Nephron progenitor cell (in vitro differentiated cells): ENCODE measurements at regions not wholly inside any gene's neighbourhood (a gene's known extent, or its start where the extent isn't known, plus 50 kb on each side); places are given as distances from the start of the nearest gene placed in this dataset.
"Not testable (repeated sequence)": the region's sequence is repeated elsewhere in the genome, so short reads cannot be mapped to it uniquely, and the experiment has no call there.

Experiments
- DNase-seq: peaks from one replicate; pipeline ENCODE4 v3.0.0; 2021
- H3K27ac Mint-ChIP-seq: 2 replicates; pipeline ENCODE4 v1.8.0; 2021; ENCODE audit warnings: mild to moderate bottlenecking, moderate library complexity, mixed read lengths
- H3K27me3 Mint-ChIP-seq: 2 replicates; pipeline ENCODE4 v1.8.0; 2021; ENCODE audit warnings: mild to moderate bottlenecking, low read depth, mixed read lengths; ENCODE audit not compliant: poor library complexity
- H3K36me3 Mint-ChIP-seq: 2 replicates; pipeline ENCODE4 v1.8.0; 2021; ENCODE audit warnings: low read depth, mixed read lengths
- H3K4me1 Mint-ChIP-seq: 2 replicates; pipeline ENCODE4 v1.8.0; 2021; ENCODE audit warnings: mixed read lengths
- H3K4me3 Mint-ChIP-seq: 2 replicates; pipeline ENCODE4 v1.8.0; 2021; ENCODE audit warnings: mild to moderate bottlenecking, moderate library complexity, mixed read lengths
- H3K9me3 Mint-ChIP-seq: 2 replicates; pipeline ENCODE4 v1.8.0; 2021; ENCODE audit warnings: mild to moderate bottlenecking, moderate library complexity, mixed read lengths

DNA sequence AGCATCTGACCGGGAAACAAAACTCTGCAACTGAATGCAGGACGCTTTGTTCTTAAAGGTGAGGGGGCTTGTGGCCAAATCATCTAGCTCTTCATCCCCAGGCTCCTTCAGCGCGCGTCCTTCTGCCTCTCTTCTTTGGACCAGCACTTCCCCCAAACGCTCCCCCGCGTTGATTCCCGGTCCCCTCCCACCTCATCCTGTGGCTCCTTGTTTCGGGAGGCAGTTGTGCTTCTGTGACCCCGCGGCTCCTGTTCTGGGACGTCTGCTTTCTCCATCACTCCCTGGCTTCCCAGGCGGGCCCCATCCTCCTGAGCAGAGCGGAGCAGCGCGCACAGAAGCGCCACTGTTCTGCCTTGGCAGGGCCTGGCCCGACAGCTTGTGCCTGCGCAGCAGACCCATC is 109.7 kb upstream of the ZNG1E start:
- H3K9me3 Mint-ChIP-seq, result peaks cover 26% of the 10 kb centered on the region
- H3K27ac Mint-ChIP-seq, H3K4me1 Mint-ChIP-seq, H3K27me3 Mint-ChIP-seq, DNase-seq, H3K36me3 Mint-ChIP-seq, H3K4me3 Mint-ChIP-seq: not testable (repeated sequence)

DNA sequence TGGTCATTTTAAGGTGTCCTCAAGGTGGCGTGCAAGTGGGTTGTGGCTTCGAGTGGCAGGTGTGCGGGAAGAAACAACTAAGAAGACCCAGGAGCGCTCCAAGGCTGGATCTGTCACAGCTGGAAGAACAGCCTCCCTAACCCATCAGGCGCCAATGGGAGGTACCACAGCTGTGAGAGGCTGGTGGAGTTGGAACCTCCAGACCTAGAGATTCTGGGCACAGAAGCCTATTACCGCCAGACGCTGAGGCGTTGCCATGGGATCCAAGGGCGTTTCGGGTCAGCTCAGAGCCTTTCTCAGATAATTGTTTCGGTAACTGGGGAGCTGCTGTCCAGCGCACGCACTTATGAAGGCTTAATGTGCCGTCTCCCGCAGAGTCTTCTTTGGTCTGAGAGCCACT is 156.7 kb upstream of the ZNG1E start:
- H3K9me3 Mint-ChIP-seq, H3K27me3 Mint-ChIP-seq, DNase-seq, H3K36me3 Mint-ChIP-seq, H3K27ac Mint-ChIP-seq, H3K4me3 Mint-ChIP-seq, H3K4me1 Mint-ChIP-seq: not testable (repeated sequence)

DNA sequence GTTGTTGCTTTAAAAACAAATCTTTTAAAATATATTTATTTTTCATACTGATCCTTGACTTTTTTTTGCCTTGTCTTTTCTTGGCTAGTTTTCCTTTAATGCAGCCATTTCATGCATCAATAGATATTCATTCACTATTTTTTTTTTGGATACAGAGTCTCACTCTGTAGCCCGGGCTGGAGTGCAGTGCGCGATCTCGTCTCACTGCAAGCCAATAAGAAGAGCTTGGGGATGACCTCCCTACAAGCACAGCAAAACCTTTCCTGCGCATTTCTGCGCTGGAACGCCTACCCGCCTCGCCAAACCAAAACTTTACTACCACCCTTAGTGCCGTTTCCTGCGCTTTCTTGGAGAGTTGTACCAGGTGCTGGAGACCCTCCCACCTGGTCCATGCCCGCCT is 161.3 kb upstream of the ZNG1E start:
- H3K4me3 Mint-ChIP-seq, H3K27ac Mint-ChIP-seq, DNase-seq, H3K27me3 Mint-ChIP-seq, H3K4me1 Mint-ChIP-seq, H3K36me3 Mint-ChIP-seq: not testable (repeated sequence)
- H3K9me3 Mint-ChIP-seq, result peaks cover 24% of the 10 kb centered on the region

DNA sequence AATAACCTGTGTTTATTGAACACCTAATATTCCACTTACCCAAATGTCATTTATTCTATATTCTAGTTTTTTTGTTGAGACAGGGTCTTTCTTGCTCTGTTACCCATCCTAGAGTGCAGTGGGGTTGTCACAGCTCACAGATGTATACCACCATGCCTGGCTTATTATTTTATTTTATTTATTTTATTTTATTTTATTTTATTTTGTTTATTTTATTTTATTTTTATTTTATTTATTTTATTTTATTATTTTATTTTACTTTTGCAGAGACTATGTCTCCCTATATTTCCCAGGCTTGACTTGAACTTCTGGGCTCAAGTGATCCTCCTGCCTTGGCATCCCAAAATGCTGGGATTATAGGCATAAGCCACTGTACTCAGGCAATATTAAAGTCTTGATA is 167.8 kb upstream of the ZNG1E start:
- not testable (repeated sequence) for H3K4me1 Mint-ChIP-seq, H3K4me3 Mint-ChIP-seq, DNase-seq, H3K27ac Mint-ChIP-seq, H3K27me3 Mint-ChIP-seq, H3K36me3 Mint-ChIP-seq
- H3K9me3 Mint-ChIP-seq, result peaks cover 24% of the 10 kb centered on the region

DNA sequence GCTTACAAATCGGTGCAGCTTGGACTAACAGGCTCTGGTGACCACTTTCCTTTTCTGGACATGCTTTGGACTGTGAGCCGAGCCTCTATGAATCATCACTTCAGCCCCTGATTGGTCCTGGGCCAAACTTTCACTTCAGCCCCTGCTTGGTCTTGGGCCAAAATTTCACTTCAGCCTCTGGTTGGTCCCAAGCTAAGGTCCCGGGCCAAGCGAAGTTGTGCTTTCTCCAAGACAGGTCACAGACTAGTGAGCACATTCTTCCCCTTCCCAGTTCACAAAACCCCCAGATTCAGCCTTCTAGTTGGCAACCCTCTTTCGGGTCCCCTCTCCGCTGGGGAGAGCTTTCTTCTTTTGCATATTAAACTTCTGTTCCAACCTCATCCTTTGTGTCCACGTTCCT is 171.0 kb upstream of the ZNG1E start:
- not testable (repeated sequence) for H3K27me3 Mint-ChIP-seq, H3K4me1 Mint-ChIP-seq, H3K4me3 Mint-ChIP-seq, H3K36me3 Mint-ChIP-seq, DNase-seq, H3K27ac Mint-ChIP-seq
- H3K9me3 Mint-ChIP-seq, result peaks cover 21% of the 10 kb centered on the region

DNA sequence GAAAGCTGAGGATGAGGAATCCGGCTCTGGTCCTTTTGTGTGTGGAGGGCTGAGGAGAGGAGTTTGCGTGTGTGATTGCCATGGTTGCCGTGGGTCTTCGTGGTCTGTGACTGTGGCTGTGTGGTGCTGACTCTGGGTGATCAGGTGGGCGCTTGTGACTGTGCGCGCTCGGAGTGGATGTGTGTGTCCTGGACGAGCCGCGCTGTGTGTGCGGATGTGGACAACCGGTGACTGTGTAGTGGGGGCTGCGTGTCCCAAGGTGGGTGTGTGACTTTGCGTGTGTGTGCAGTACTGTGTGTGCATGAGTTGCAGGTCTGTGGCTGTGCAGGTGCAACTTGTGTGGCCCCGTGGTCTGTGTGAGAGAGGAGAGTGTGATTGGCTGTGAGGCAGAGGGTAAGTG is 172.0 kb upstream of the ZNG1E start:
- H3K27ac Mint-ChIP-seq, H3K4me3 Mint-ChIP-seq, DNase-seq, H3K27me3 Mint-ChIP-seq, H3K4me1 Mint-ChIP-seq, H3K36me3 Mint-ChIP-seq: not testable (repeated sequence)
- H3K9me3 Mint-ChIP-seq, result peaks cover 27% of the 10 kb centered on the region

DNA sequence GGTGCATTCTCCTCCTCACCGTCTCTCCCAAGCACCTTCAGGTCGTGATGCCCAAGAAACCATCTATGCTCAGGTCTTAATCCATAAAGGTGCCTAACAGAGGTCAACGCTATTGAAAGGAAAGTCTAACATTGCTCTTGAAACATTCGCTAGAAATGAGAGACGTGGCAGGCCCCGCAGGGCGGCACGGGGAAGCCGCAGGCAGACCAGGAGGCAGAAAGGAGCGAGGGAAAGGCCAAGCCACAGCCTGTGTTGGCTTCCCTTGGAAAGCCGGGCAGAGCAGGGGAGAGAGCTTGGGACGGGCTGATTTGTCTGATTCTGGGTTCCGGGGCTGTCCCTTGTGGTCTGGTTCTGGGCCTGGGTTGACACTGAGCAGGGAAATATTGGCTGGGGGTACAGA is 192.8 kb upstream of the ZNG1E start:
- not testable (repeated sequence) for H3K27ac Mint-ChIP-seq, DNase-seq, H3K36me3 Mint-ChIP-seq, H3K27me3 Mint-ChIP-seq, H3K4me3 Mint-ChIP-seq, H3K4me1 Mint-ChIP-seq
- peaks cover 40% of the 10 kb centered on the region for H3K9me3 Mint-ChIP-seq

DNA sequence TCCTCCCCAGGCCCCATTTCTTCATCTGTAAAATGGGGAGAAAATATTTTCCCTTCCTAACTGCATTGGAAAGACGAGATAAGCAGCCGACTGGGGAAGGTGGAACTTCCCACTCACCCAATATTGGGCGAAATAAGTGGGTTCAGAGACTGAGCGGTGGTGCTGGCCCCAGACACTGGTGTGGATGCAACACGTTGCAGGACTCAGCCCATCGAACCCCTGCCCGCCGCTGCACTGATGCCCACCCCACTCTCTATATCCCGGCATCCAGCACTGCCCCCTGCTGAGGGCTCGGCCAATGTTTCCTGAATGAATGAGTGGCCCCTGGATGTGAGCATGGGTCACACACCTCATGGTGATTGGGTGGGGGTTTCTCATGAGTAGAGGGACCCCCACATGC is 194.4 kb upstream of the ZNG1E start:
- DNase-seq, H3K36me3 Mint-ChIP-seq: not testable (repeated sequence)
- H3K9me3 Mint-ChIP-seq, result peaks cover 38% of the 10 kb centered on the region

DNA sequence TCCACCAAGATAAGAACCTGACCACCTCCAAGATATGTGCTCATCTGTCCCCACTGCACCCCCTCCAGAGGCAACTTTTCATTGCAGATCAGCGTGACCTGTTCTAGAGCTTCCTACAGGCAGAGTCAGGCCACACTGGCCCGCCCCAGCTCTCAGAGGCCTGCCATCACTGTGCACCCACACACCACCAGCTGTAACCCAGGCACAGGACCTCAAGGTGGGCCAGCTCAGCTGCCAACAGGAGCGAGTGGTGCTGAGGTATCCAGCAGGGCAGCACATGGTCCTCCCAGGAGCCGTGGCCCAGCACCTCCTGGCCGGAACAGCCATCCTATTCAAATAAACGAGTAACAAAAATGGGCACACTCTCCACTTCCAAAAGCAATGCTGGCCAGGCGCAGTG is 189.9 kb upstream of the FOXD4L5 start:
- H3K36me3 Mint-ChIP-seq, H3K27me3 Mint-ChIP-seq, DNase-seq, H3K4me1 Mint-ChIP-seq, H3K27ac Mint-ChIP-seq, H3K4me3 Mint-ChIP-seq: not testable (repeated sequence)
- peaks cover 43% of the 10 kb centered on the region for H3K9me3 Mint-ChIP-seq

More for the DNA sequence above, 194.4 kb upstream of the ZNG1E start:
- not testable (repeated sequence) for H3K27ac Mint-ChIP-seq, H3K4me3 Mint-ChIP-seq, H3K27me3 Mint-ChIP-seq, H3K4me1 Mint-ChIP-seq

DNA sequence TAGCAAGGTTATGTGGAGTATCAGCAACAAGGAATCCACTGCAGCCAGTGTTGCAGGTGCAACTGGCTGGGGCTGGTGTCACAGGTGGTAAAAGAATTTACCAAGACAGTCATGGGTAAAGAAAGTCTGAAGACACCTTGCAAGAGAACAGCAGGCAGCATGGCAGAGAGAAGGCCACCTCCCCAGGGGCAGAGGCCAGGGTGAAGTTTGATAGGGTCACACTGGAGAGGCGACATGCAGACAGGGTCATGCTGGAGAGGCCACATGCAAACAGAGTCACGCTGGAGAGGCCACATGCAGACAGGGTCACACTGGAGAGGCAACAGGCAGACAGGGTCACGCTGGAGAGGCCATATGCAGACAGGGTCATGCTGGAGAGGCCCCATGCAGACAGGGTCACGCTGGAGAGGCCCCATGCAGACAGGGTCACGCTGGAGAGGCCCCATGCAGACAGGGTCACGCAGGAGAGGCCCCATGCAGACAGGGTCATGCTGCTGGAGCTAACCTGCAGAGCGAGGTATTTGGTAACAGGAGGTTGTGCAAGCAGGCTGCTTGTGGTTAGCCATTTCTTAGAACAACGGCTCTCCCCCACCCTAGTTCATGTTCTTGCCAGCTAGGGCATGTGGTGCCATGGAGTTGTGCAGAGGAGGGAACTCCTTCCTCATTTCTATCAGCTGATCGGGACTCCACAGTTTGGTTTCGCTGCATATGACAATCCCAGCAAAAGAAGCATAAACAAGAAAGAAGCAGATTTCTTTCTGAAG is 188.2 kb upstream of the FOXD4L5 start:
- H3K4me1 Mint-ChIP-seq, H3K27me3 Mint-ChIP-seq, H3K36me3 Mint-ChIP-seq, H3K27ac Mint-ChIP-seq, DNase-seq, H3K4me3 Mint-ChIP-seq: not testable (repeated sequence)
- peaks cover 53% of the 10 kb centered on the region for H3K9me3 Mint-ChIP-seq

DNA sequence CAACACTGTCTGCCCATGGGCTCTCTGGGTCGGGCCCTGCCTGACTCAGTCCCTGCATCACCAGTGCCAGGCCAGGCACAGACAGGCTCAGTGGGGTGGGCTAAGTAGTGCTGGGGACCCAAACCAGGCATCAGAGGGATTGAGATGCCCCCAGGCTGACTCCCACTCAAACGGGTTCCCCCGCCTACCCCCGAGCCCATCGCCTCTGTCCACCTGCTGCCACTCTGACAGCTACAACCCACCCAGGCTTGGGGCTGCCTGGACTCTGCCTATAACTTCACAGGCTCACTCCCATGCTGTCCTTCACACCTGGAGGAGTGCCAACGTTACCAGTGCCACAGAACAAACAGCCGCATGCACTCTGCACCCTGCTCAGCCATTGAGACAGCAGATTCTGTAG is 186.1 kb upstream of the FOXD4L5 start:
- H3K9me3 Mint-ChIP-seq, result peaks cover 55% of the 10 kb centered on the region
- not testable (repeated sequence) for H3K36me3 Mint-ChIP-seq, DNase-seq, H3K27me3 Mint-ChIP-seq, H3K4me1 Mint-ChIP-seq, H3K27ac Mint-ChIP-seq, H3K4me3 Mint-ChIP-seq

DNA sequence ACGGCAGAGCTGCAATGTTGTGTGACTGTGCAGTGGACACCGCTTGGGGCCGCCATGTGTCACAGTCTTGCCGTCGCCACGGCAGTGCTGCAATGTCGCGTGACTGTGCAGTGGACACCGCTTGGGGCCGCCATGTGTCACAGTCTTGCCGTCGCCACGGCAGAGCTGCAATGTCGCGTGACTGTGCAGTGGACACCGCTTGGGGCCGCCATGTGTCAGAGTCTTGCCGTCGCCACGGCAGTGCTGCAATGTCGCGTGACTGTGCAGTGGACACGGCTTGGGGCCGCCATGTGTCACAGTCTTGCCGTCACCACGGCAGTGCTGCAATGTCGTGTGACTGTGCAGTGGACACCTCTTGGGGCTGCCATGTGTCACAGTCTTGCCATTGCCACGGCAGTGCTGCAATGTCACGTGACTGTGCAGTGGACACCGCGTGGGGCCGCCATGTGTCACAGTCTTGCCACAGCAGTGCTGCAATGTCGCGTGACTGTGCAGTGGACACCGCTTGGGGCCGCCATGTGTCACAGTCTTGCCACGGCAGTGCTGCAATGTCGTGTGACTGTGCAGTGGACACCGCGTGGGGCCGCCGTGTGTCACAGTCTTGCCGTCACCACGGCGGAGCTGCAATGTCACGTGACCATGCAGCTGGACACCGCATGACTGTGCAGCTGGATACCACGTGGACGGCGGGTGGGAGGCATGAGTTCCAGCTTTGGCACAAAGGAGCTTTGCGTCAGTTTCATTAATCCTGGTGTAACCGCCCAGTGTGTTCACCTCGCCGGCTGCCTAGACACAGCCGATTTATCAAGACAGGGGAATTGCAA is 182.1 kb upstream of the FOXD4L5 start:
- H3K4me3 Mint-ChIP-seq, H3K27me3 Mint-ChIP-seq, DNase-seq, H3K27ac Mint-ChIP-seq, H3K4me1 Mint-ChIP-seq: not testable (repeated sequence)
- peaks cover 20% of the 10 kb centered on the region for H3K36me3 Mint-ChIP-seq
- peaks cover 70% of the 10 kb centered on the region for H3K9me3 Mint-ChIP-seq

DNA sequence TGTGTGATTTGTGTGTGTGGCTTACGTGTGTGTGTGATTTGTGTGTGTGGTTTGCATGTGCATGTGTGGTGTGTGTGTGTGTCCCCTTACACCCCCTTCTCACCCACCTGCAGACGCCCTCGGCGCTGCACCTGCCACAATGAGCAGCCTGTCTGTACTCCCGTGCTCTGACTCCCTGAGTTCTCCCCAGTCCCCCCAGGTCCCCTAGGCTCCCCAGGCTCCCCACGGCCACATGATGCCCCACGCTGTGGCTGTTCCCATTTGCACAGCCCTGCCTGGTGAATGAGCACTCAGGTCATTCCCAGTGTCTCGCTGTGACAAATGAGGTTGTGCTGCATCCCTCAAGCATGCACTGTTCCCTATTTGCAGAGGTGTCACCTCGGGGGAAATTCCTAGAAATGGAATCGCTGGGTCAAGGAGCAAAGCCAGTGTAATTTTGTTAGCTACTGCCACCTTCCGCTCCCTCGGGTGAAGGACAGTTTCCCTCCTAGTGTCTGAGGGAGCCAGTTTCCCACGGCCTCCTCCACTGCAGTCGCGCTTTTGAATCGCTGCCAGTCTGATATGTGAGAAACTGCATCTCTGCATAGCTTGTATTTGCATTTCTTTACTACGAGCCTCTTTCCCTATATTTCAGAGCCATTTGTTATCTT is 180.4 kb upstream of the FOXD4L5 start:
- Mint-ChIP-seq H3K36me3 (peaks cover 20% of the 10 kb centered on the region), H3K9me3 (peaks cover 75% of the 10 kb centered on the region)
- not testable (repeated sequence) for H3K4me3 Mint-ChIP-seq, DNase-seq, H3K27ac Mint-ChIP-seq, H3K4me1 Mint-ChIP-seq, H3K27me3 Mint-ChIP-seq

DNA sequence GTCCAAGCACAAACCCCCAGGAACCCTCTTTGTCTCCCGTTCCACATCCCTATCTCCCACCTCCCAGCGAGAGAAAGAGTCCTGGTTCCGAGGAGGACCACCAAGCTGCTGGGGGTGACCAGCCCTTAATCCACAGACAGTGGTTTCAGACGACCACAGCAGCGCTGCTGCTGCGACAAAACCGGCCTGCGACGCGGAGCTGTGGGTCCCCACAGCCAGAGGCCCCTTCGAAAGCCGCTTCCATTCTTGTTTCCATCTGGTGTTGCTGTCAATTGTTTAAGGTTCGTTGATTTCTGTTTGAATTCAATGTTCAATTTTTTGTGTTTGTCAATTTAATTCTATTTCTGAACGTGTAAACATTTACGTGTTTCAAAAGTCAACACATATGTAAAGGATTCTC is 177.5 kb upstream of the FOXD4L5 start:
- not testable (repeated sequence) for H3K4me3 Mint-ChIP-seq, DNase-seq, H3K27ac Mint-ChIP-seq, H3K4me1 Mint-ChIP-seq, H3K27me3 Mint-ChIP-seq
- H3K36me3 Mint-ChIP-seq, result peaks cover 20% of the 10 kb centered on the region
- H3K9me3 Mint-ChIP-seq, result peaks cover 79% of the 10 kb centered on the region
